C4-2B (cell line): ENCODE measurements at regions not wholly inside any gene's neighbourhood (a gene's known extent, or its start where the extent isn't known, plus 50 kb on each side); places are given as distances from the start of the nearest gene placed in this dataset.

Source experiments
- CTCF ChIP-seq: fragments of 450-650 bp; conservative IDR thresholded peaks from 2 replicates; pipeline ENCODE4 v1.5.1; 2017; ENCODE audit warnings: mild to moderate bottlenecking
- ZFX ChIP-seq: fragments of 450-650 bp; IDR thresholded peaks from 2 replicates; pipeline ENCODE4 v1.6.1; 2017

GRCh38 chr2:67225287-67225973, 171.7 kb upstream of the ETAA1 start:
- TF ChIP-seq CTCF (no peak), ZFX (no peak)
